H9 (cell line): ENCODE measurements at regions not wholly inside any gene's neighbourhood (a gene's known extent, or its start where the extent isn't known, plus 50 kb on each side); places are given as distances from the start of the nearest gene placed in this dataset.

Source experiments
- DNase-seq: peaks from one replicate; pipeline ENCODE4 v3.0.0-alpha.2; 2017
- H2AFZ ChIP-seq: one replicate; pipeline ENCODE4 v1.6.1; 2013; ENCODE audit warnings: mild to moderate bottlenecking, low read length, control low read depth, moderate library complexity
- H2AK5ac ChIP-seq: 2 replicates; pipeline ENCODE4 v1.6.1; 2013; ENCODE audit warnings: low read length, control low read depth, mixed read lengths; ENCODE audit not compliant: insufficient read length
- H2BK120ac ChIP-seq: one replicate; pipeline ENCODE4 v1.6.1; 2013; ENCODE audit warnings: low read depth, mild to moderate bottlenecking, low read length, control low read depth, inconsistent platforms; ENCODE audit not compliant: poor library complexity, severe bottlenecking
- H2BK12ac ChIP-seq: 2 replicates; pipeline ENCODE4 v1.6.1; 2013; ENCODE audit warnings: low read length, control low read depth, mixed read lengths, low read depth; ENCODE audit not compliant: insufficient read length
- H2BK15ac ChIP-seq: 2 replicates; pipeline ENCODE4 v1.6.1; 2013; ENCODE audit warnings: low read depth, low read length, control low read depth
- H2BK20ac ChIP-seq: one replicate; pipeline ENCODE4 v1.6.1; 2013; ENCODE audit warnings: low read depth, mild to moderate bottlenecking, low read length, control low read depth, inconsistent platforms; ENCODE audit not compliant: poor library complexity, severe bottlenecking
- H2BK5ac ChIP-seq: 2 replicates; pipeline ENCODE4 v1.6.1; 2013; ENCODE audit warnings: low read length, control low read depth, mixed read lengths; ENCODE audit not compliant: insufficient read length
- H3K14ac ChIP-seq: 2 replicates; pipeline ENCODE4 v1.6.1; 2013; ENCODE audit warnings: low read length, control low read depth; ENCODE audit not compliant: insufficient read depth
- H3K18ac ChIP-seq: 2 replicates; pipeline ENCODE4 v1.6.1; 2013; ENCODE audit warnings: low read depth, mild to moderate bottlenecking, mixed read lengths, low read length, control low read depth; ENCODE audit not compliant: insufficient read length
- H3K23ac ChIP-seq: 2 replicates; pipeline ENCODE4 v1.6.1; 2013; ENCODE audit warnings: low read length, control low read depth, mixed read lengths, low read depth; ENCODE audit not compliant: insufficient read length
- H3K23me2 ChIP-seq: 2 replicates; pipeline ENCODE4 v1.6.1; 2013; ENCODE audit warnings: low read depth, mild to moderate bottlenecking, mixed read lengths, low read length, control low read depth; ENCODE audit not compliant: insufficient read length, poor library complexity, severe bottlenecking
- H3K27ac ChIP-seq: 2 replicates; pipeline ENCODE4 v1.5.1; 2013; ENCODE audit warnings: low read length, control low read depth, mixed read lengths, low read depth; ENCODE audit not compliant: insufficient read length
- H3K27me3 ChIP-seq: 2 replicates; pipeline ENCODE4 v1.6.1; 2013; ENCODE audit warnings: low read length, control low read depth, inconsistent platforms; ENCODE audit not compliant: insufficient read depth
- H3K4ac ChIP-seq: 2 replicates; pipeline ENCODE4 v1.6.1; 2013; ENCODE audit warnings: low read depth, mild to moderate bottlenecking, control low read depth, inconsistent platforms, low read length, moderate library complexity
- H3K4me1 ChIP-seq: 2 replicates; pipeline ENCODE4 v1.6.1; 2013; ENCODE audit warnings: low read length, control low read depth, inconsistent platforms; ENCODE audit not compliant: insufficient read depth
- H3K4me2 ChIP-seq: 2 replicates; pipeline ENCODE4 v1.6.1; 2013; ENCODE audit warnings: low read length, control low read depth, mixed read lengths; ENCODE audit not compliant: insufficient read length, insufficient read depth
- H3K56ac ChIP-seq: 2 replicates; pipeline ENCODE4 v1.6.1; 2013; ENCODE audit warnings: low read depth, mild to moderate bottlenecking, mixed read lengths, low read length, control low read depth; ENCODE audit not compliant: insufficient read length
- H3K79me1 ChIP-seq: 2 replicates; pipeline ENCODE4 v1.6.1; 2013; ENCODE audit warnings: low read depth, mild to moderate bottlenecking, moderate library complexity, low read length, control low read depth, inconsistent platforms; ENCODE audit not compliant: insufficient read depth, poor library complexity, severe bottlenecking
- H3K79me2 ChIP-seq: 2 replicates; pipeline ENCODE4 v1.6.1; 2013; ENCODE audit warnings: low read length, control low read depth, inconsistent platforms; ENCODE audit not compliant: insufficient read depth
- H3K9ac ChIP-seq: 2 replicates; pipeline ENCODE4 v1.6.1; 2013; ENCODE audit warnings: low read length, control low read depth, mixed read lengths; ENCODE audit not compliant: insufficient read length; ENCODE audit errors: extremely low read depth
- H3K9me3 ChIP-seq: one replicate; pipeline ENCODE4 v1.6.1; 2013; ENCODE audit warnings: low read depth, low read length, inconsistent platforms; ENCODE audit not compliant: control insufficient read depth
- H3T11ph ChIP-seq: one replicate; pipeline ENCODE4 v1.6.1; 2013; ENCODE audit warnings: mild to moderate bottlenecking, low read length, control low read depth, inconsistent platforms
- H4K20me1 ChIP-seq: one replicate; pipeline ENCODE4 v1.6.1; 2013; ENCODE audit not compliant: control insufficient read depth, insufficient read length, insufficient read depth
- H4K5ac ChIP-seq: 2 replicates; pipeline ENCODE4 v1.6.1; 2013; ENCODE audit warnings: low read depth, mild to moderate bottlenecking, mixed read lengths, low read length, control low read depth; ENCODE audit not compliant: insufficient read length
- H4K8ac ChIP-seq: replicated peaks from 2 replicates; pipeline ENCODE4 v1.6.1; 2013; ENCODE audit warnings: low read length, control low read depth, mixed read lengths, low read depth; ENCODE audit not compliant: insufficient read length
- H4K91ac ChIP-seq: 2 replicates; pipeline ENCODE4 v1.6.1; 2013; ENCODE audit warnings: low read depth, mild to moderate bottlenecking, moderate library complexity, mixed read lengths, low read length, control low read depth; ENCODE audit not compliant: insufficient read length
- H3K27ac Mint-ChIP-seq, 3 experiments: 2 replicates in 2 of 3; 3 replicates in 1 of 3; pipeline ENCODE4 v1.8.0; 2020 to 2021; ENCODE audit warnings: mixed read lengths in 3 of 3, mild to moderate bottlenecking in 1 of 3, moderate library complexity in 1 of 3
- H3K27me3 Mint-ChIP-seq: 2 replicates; pipeline ENCODE4 v1.8.0; 2021; ENCODE audit warnings: low read depth, mild to moderate bottlenecking, moderate library complexity, mixed read lengths
- H3K36me3 Mint-ChIP-seq, 3 experiments: 2 replicates in 2 of 3; 3 replicates in 1 of 3; pipeline ENCODE4 v1.8.0; 2020 to 2021; ENCODE audit warnings: low read depth in 3 of 3, mixed read lengths in 3 of 3; ENCODE audit not compliant: insufficient read depth in 1 of 3
- H3K4me1 Mint-ChIP-seq, 2 experiments: 2 replicates each; pipeline ENCODE4 v1.8.0; 2020; ENCODE audit warnings: mixed read lengths in 2 of 2
- H3K4me3 Mint-ChIP-seq, 2 experiments: 2 replicates in 1 of 2; 3 replicates in 1 of 2; pipeline ENCODE4 v1.8.0; 2020 to 2021; ENCODE audit warnings: mild to moderate bottlenecking in 2 of 2, mixed read lengths in 2 of 2, moderate library complexity in 1 of 2
- H3K9me3 Mint-ChIP-seq, 2 experiments: 2 replicates in 1 of 2; 3 replicates in 1 of 2; pipeline ENCODE4 v1.8.0; 2020; ENCODE audit warnings: mild to moderate bottlenecking in 2 of 2, mixed read lengths in 2 of 2, moderate library complexity in 1 of 2
- CTCF ChIP-seq: fragments of 200-600 bp; sonication (generic); conservative IDR thresholded peaks from 3 replicates; pipeline ENCODE4 v1.8.0; 2021; ENCODE audit warnings: antibody characterized with exemption, mild to moderate bottlenecking
- WGBS: extraction: QIAGEN DNeasy Blood & Tissue Kit; methylation state at CpG from one replicate; pipeline ENCODE4 v1.1.7; 2013; ENCODE audit warnings: missing lambda C conversion rate, low lambda C conversion rate, mixed read lengths; ENCODE audit not compliant: insufficient read length; ENCODE audit errors: extremely low coverage; 5-methylcytosine and 5-hydroxymethylcytosine counted together

- no peaks in the 10 kb centered on the region for H3K79me1 ChIP-seq
- H2AK5ac ChIP-seq, result no peak overlapping the region
Measured at GRCh38 chr15:31245135-31245689, 81.4 kb upstream of the KLF13 start.

More at GRCh38 chr15:31245135-31245689, 81.4 kb upstream of the KLF13 start:
- Histone ChIP-seq H3K9ac (no peak overlapping the region), H2BK20ac (no peak overlapping the region), H3K14ac (no peak overlapping the region), H2BK5ac (no peak overlapping the region), H3K56ac (no peak overlapping the region), H3T11ph (no peak overlapping the region), H2AFZ (no peak overlapping the region), H3K4me2 (no peak overlapping the region), H3K27me3 (no peaks in the 10 kb centered on the region), H3K4ac (no peak overlapping the region), H4K91ac (no peak overlapping the region), H3K79me2 (no peaks in the 10 kb centered on the region), H2BK15ac (no peak overlapping the region), H4K5ac (no peak overlapping the region), H3K18ac (no peak overlapping the region), H3K4me1 (no peaks in the 10 kb centered on the region), H4K8ac (no peak overlapping the region), H3K23me2 (peaks cover 2% of the 10 kb centered on the region), H3K9me3 (no peaks in the 10 kb centered on the region), H2BK120ac (no peak overlapping the region), H3K23ac (no peak overlapping the region), H4K20me1 (no peaks in the 10 kb centered on the region), H3K27ac (no peak overlapping the region), H2BK12ac (no peak overlapping the region)
- no peak for TF ChIP-seq CTCF
- peaks cover 11% of the 10 kb centered on the region for H3K27me3 Mint-ChIP-seq
- no peaks in the 10 kb centered on the region for H3K4me1 Mint-ChIP-seq
- H3K27ac Mint-ChIP-seq, result no peak overlapping the region
- DNase-seq, result no peak
- no peaks in the 10 kb centered on the region; a peak in 2 of 5 replicates for H3K9me3 Mint-ChIP-seq
- WGBS, result no CpG with 5 or more reads among the region's 4 CpGs
- no peak overlapping the region for H3K4me3 Mint-ChIP-seq
- no peaks in the 10 kb centered on the region; a peak in 1 of 7 replicates for H3K36me3 Mint-ChIP-seq
